ENCODE measurements at regions not wholly inside any gene's neighbourhood (a gene's known extent, or its start where the extent isn't known, plus 50 kb on each side); places are given as distances from the start of the nearest gene placed in this dataset.

GRCh38 chr2:142827170-142827569 is 50.3 kb upstream of the KYNU start:
- WGBS, 2 donors = 86 to 93% methylated on average over 9 of the region's 9 CpGs

GRCh38 chr2:142825861-142826260 is 51.6 kb upstream of the KYNU start:
- no peaks in the 10 kb centered on the region for H3K9me3 ChIP-seq
- DNase-seq (no peak), FAIRE-seq (no peak), ATAC-seq (no peak)
- no peaks in the 10 kb centered on the region for H3K4me1 ChIP-seq
- intact Hi-C loops (cut with DNase I) = no loop called here
- TF ChIP-seq, protein P1, sequence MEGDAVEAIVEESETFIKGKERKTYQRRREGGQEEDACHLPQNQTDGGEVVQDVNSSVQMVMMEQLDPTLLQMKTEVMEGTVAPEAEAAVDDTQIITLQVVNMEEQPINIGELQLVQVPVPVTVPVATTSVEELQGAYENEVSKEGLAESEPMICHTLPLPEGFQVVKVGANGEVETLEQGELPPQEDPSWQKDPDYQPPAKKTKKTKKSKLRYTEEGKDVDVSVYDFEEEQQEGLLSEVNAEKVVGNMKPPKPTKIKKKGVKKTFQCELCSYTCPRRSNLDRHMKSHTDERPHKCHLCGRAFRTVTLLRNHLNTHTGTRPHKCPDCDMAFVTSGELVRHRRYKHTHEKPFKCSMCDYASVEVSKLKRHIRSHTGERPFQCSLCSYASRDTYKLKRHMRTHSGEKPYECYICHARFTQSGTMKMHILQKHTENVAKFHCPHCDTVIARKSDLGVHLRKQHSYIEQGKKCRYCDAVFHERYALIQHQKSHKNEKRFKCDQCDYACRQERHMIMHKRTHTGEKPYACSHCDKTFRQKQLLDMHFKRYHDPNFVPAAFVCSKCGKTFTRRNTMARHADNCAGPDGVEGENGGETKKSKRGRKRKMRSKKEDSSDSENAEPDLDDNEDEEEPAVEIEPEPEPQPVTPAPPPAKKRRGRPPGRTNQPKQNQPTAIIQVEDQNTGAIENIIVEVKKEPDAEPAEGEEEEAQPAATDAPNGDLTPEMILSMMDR (IDR thresholded peaks at IDR 0.05) = no peak
- no peaks in the 10 kb centered on the region for H3K36me3 ChIP-seq
- WGBS, 2 donors = 44 to 56% methylated on average over 2 of the region's 2 CpGs
- H3K27ac ChIP-seq = no peak overlapping the region
- H3K4me3 ChIP-seq = no peak overlapping the region
- no peaks in the 10 kb centered on the region for H3K27me3 ChIP-seq

More at GRCh38 chr2:142827170-142827569, 50.3 kb upstream of the KYNU start:
- Histone ChIP-seq H3K4me3 (no peak overlapping the region), H3K9me3 (no peaks in the 10 kb centered on the region), H3K36me3 (no peaks in the 10 kb centered on the region), H3K4me1 (no peaks in the 10 kb centered on the region), H3K27me3 (no peaks in the 10 kb centered on the region), H3K27ac (no peak overlapping the region)
- intact Hi-C loops (cut with DNase I) = no loop called here
- FAIRE-seq = no peak
- TF ChIP-seq, protein P1 (IDR thresholded peaks at IDR 0.05) = no peak
- ATAC-seq = no peak
- peak in 1 of 6 donors; percentile 23 for DNase-seq

DNA sequence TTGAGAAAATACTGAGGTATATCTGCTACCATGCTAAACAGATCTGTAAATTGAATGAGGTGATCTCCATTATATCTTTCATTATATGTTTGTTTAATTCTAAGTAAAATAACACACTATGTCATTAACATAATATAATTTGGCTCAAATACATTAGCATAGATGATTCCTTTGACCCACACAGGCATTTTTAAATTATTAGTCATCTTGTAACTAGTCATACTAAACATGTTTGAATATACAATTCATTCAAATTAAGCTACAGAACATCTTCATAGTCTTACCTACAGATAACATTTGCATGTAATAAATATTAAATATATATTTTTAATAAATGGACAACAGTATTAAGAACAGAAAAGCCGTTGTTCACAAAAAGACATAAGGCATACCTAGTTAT is 52.7 kb upstream of the KYNU start:
- H3K4me1 ChIP-seq = no peaks in the 10 kb centered on the region
- no peaks in the 10 kb centered on the region for H3K9me3 ChIP-seq
- ATAC-seq = no peak
- no peaks in the 10 kb centered on the region for H3K36me3 ChIP-seq
- DNase-seq = no peak
- intact Hi-C loops (cut with DNase I) = no loop called here
- no peak overlapping the region for H3K27ac ChIP-seq
- no peak overlapping the region for H3K4me3 ChIP-seq
- TF ChIP-seq, protein P1 (IDR thresholded peaks at IDR 0.05) = no peak
- 65 to 91% methylated on average over 1 of the region's 1 CpG for WGBS, 2 donors
- H3K27me3 ChIP-seq = no peaks in the 10 kb centered on the region
- no peak for FAIRE-seq

DNA sequence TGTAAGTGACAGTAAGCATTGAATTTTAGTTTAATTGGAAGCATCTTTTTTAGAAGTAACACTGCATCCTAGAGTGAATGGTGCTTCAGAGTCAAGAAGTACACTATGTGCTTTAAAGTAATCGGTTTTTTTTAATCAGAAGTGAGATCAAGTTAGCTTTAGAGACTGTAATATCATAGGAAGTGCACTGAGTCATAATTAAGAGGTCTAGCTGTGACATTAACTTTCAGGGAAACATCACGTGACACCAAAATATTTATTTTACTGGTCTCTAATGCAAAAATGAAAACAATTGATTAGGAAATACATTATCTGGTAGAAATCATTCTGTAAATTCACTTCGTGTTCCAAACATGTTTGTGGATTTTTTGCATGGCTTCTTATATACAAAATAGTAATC is 55.3 kb upstream of the KYNU start:
- intact Hi-C loops (cut with DNase I) = no loop called here
- no peaks in the 10 kb centered on the region for H3K36me3 ChIP-seq
- WGBS, 2 donors = 48 to 50% methylated on average over 3 of the region's 3 CpGs
- no peak for DNase-seq
- H3K27ac ChIP-seq = no peak overlapping the region
- H3K27me3 ChIP-seq = no peaks in the 10 kb centered on the region
- H3K4me3 ChIP-seq = no peak overlapping the region
- TF ChIP-seq, protein P1 (IDR thresholded peaks at IDR 0.05) = no peak
- H3K4me1 ChIP-seq = no peaks in the 10 kb centered on the region
- no peaks in the 10 kb centered on the region for H3K9me3 ChIP-seq
- ATAC-seq = no peak
- no peak for FAIRE-seq

DNA sequence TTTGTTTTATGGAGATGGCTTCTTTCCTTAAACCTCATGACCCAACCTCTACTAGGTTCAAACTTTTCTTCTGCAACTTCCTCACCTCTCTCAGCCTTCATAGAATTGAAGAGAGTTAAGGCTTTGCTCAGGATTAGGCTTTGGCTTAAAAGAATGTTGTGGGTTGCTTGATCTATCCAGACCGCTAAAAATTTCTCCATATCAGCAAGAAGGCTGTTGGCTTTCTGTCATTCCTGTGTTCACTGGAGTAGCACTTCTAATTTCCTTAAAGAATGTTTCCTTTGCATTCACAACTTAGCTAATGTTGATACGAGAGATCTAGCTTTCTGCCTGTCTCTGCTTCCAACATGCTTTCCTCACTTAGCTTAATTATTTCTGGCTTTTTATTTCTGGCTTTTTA is 58.1 kb upstream of the KYNU start:
- Histone ChIP-seq H3K36me3 (no peaks in the 10 kb centered on the region), H3K27me3 (no peaks in the 10 kb centered on the region), H3K9me3 (no peaks in the 10 kb centered on the region), H3K27ac (no peak overlapping the region), H3K4me3 (no peak overlapping the region), H3K4me1 (no peaks in the 10 kb centered on the region)
- intact Hi-C loops (cut with DNase I) = no loop called here
- 77 to 78% methylated on average over 2 of the region's 2 CpGs for WGBS, 2 donors
- TF ChIP-seq, protein P1 (IDR thresholded peaks at IDR 0.05) = no peak
- FAIRE-seq = no peak
- DNase-seq = no peak
- no peak for ATAC-seq
